Endothelial cell of umbilical vein (primary cell): ENCODE measurements at regions not wholly inside any gene's neighbourhood (a gene's known extent, or its start where the extent isn't known, plus 50 kb on each side); places are given as distances from the start of the nearest gene placed in this dataset.

ENCODE experiments used
- CTCF ChIP-seq, 2 donors: IDR thresholded peaks; 1 replicate in 1 of 2; 2 replicates in 1 of 2; pipeline ENCODE4 v1.5.1; 2011; ENCODE audit warnings: low read length in 2 of 2, mild to moderate bottlenecking in 2 of 2, moderate library complexity in 2 of 2, control low read depth in 1 of 2, inconsistent platforms in 1 of 2, low read depth in 1 of 2; ENCODE audit not compliant: insufficient read depth in 1 of 2; ENCODE audit errors: extremely low read depth in 1 of 2
- EZH2 ChIP-seq: IDR thresholded peaks from 2 replicates; pipeline ENCODE4 v1.6.1; 2012; ENCODE audit warnings: borderline replicate concordance, low read depth, mild to moderate bottlenecking, moderate library complexity, low read length, inconsistent platforms; ENCODE audit not compliant: severe bottlenecking
- MAX ChIP-seq: IDR thresholded peaks from 2 replicates; pipeline ENCODE4 v1.6.1; 2011; ENCODE audit not compliant: insufficient read depth, insufficient read length
- POLR2A ChIP-seq: IDR thresholded peaks from 2 replicates; pipeline ENCODE4 v1.6.1; 2012; ENCODE audit warnings: low read depth, mild to moderate bottlenecking, control low read depth, low read length
- POLR2AphosphoS5 ChIP-seq: IDR thresholded peaks from 2 replicates; pipeline ENCODE4 v1.6.1; 2012; ENCODE audit warnings: low read depth, mild to moderate bottlenecking, control low read depth, low read length, moderate library complexity; ENCODE audit not compliant: insufficient read depth

DNA sequence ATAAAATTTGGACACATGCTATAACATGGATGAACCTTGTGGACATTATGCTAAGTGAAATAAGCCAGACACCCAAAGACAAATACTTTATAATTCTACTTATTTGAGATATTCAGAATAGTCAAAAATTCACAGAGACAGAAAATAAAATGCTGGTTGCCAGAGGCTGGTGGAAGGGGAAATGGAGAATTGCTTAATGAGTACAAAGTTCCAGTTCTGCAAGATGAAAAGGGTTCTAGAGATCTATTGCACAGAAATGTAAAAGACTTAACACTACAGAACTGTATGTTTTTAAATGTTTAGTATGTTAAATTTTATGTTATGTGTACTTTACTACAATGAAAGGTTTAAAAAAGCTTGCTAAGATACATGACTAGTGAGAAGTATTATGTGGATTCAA lies 344.8 kb downstream of the CNTN3 start:
- no peak for TF ChIP-seq CTCF (IDR thresholded peaks at IDR 0.05; ENCODE audit: extremely low read depth in 1 of 2, insufficient read depth in 1 of 2, low read depth in 1 of 2, low read length in 2 of 2)
- no peak for TF ChIP-seq POLR2A
- no peak for TF ChIP-seq MAX
- TF ChIP-seq POLR2AphosphoS5: no peak
- TF ChIP-seq EZH2: no peak
